HepG2 (cell line): ENCODE measurements at regions not wholly inside any gene's neighbourhood (a gene's known extent, or its start where the extent isn't known, plus 50 kb on each side); places are given as distances from the start of the nearest gene placed in this dataset.

Source experiments
- ATAC-seq: fragments of 200-7000 bp; cut with Tn5 transposase; 3 replicates; pipeline ENCODE4 v1.9.1; 2020; ENCODE audit warnings: mild to moderate bottlenecking, moderate library complexity
- BruUV-seq: library from RNA; stranded (reverse); fragments of 400-500 nt; replicated peaks from 2 replicates; lab custom pipeline; 2021; lab: Mats Ljungman, UMichigan
- CTCF ChIA-PET: fragments of 300-600 bp; formaldehyde crosslinking; extraction: SDS; loops from one replicate; lab custom pipeline; 2021; ENCODE audit warnings: low total read pairs, inconsistent platforms, low intra/inter-chr PET ratio; lab: Yijun Ruan, JAX
- POLR2A ChIA-PET: fragments of 350-600 bp; sonication (Branson Sonifier 250); formaldehyde crosslinking; loops from one replicate; lab custom pipeline; 2020; ENCODE audit warnings: antibody characterized with exemption, inconsistent platforms; lab: Yijun Ruan, JAX
- DNase-seq: peaks from one replicate; pipeline ENCODE4 v3.0.0-alpha.2; 2015; ENCODE audit warnings: low spot score
- FAIRE-seq: peaks from 3 replicates; lab custom pipeline; 2011; peaks lifted over from hg19 to GRCh38; lab: Jason Lieb, UNC
- H2AFZ ChIP-seq: one replicate; pipeline ENCODE4 v1.6.1; 2011; ENCODE audit warnings: low read length, inconsistent platforms
- H3K27ac ChIP-seq: fragments of 300-600 bp; 3 replicates; pipeline ENCODE4 v1.8.0; 2011; ENCODE audit warnings: mixed run types, mild to moderate bottlenecking, mixed read lengths, low read length, inconsistent platforms; ENCODE audit not compliant: insufficient read depth; ENCODE audit errors: extremely low read length
- H3K27me3 ChIP-seq, 2 experiments: fragments of 200-600 bp in 1 of 2; 2 replicates in 1 of 2; 3 replicates in 1 of 2; pipeline versions ENCODE4 v1.6.0 to v1.8.0; 2011; ENCODE audit warnings: low read length in 2 of 2, mild to moderate bottlenecking in 2 of 2, moderate library complexity in 2 of 2, inconsistent platforms in 1 of 2; ENCODE audit not compliant: insufficient read depth in 2 of 2, control insufficient read depth in 1 of 2
- H3K36me3 ChIP-seq, 2 experiments: fragments of 200-600 bp in 1 of 2; replicated peaks in 1 of 2; 2 replicates in 1 of 2; 3 replicates in 1 of 2; pipeline versions ENCODE4 v1.5.1 to v1.8.0; 2011; ENCODE audit warnings: low read length in 2 of 2, inconsistent platforms in 1 of 2; ENCODE audit not compliant: insufficient read depth in 2 of 2, control insufficient read depth in 1 of 2
- H3K4me1 ChIP-seq: 2 replicates; pipeline ENCODE4 v1.5.1; 2012; ENCODE audit warnings: low read length, inconsistent platforms; ENCODE audit not compliant: insufficient read depth
- H3K4me2 ChIP-seq: 2 replicates; pipeline ENCODE4 v1.6.0; 2011; ENCODE audit warnings: low read depth, low read length, inconsistent platforms
- H3K4me3 ChIP-seq, 3 experiments: fragments of 200-600 bp in 1 of 3; sonication (generic), shearing (Covaris generic) in 1 of 3; replicated peaks in 1 of 3; 2 replicates each; pipeline ENCODE4 v1.5.1; 2011 to 2016; ENCODE audit warnings: low read length in 3 of 3, inconsistent platforms in 2 of 3, low read depth in 2 of 3, mild to moderate bottlenecking in 2 of 3, control low read depth in 1 of 3, mixed read lengths in 1 of 3; ENCODE audit not compliant: insufficient read depth in 1 of 3
- H3K79me2 ChIP-seq: one replicate; pipeline ENCODE4 v1.6.1; 2011; ENCODE audit warnings: low read length, inconsistent platforms; ENCODE audit not compliant: insufficient read depth
- H3K9ac ChIP-seq: 2 replicates; pipeline ENCODE4 v1.6.0; 2011; ENCODE audit warnings: mild to moderate bottlenecking, low read depth, low read length, inconsistent platforms; ENCODE audit not compliant: insufficient read depth
- H3K9me3 ChIP-seq: 2 replicates; pipeline ENCODE4 v1.5.1; 2012; ENCODE audit warnings: mild to moderate bottlenecking, low read length
- H4K20me1 ChIP-seq: 2 replicates; pipeline ENCODE4 v1.6.0; 2011; ENCODE audit warnings: inconsistent platforms, mild to moderate bottlenecking, low read length, moderate library complexity; ENCODE audit not compliant: insufficient read depth
- ARHGAP35 ChIP-seq: sonication (generic); formaldehyde crosslinking; IDR thresholded peaks from 2 replicates; pipeline ENCODE4 v1.9.0; 2022; ENCODE audit warnings: mild to moderate bottlenecking, inconsistent platforms, moderate library complexity, missing genetic modification reagents, borderline replicate concordance
- ELF3 ChIP-seq: IDR thresholded peaks from 2 replicates; pipeline ENCODE4 v1.6.1; 2016; ENCODE audit warnings: missing genetic modification reagents, missing compliant biosample characterization
- PTBP1 ChIP-seq: fragments of 200-400 bp; formaldehyde crosslinking; IDR thresholded peaks from 2 replicates; pipeline ENCODE4 v1.6.1; 2018; ENCODE audit warnings: low read length, low read depth; ENCODE audit not compliant: poor library complexity, severe bottlenecking
- SOX13 ChIP-seq, 3 experiments: fragments of 450-650 bp in 1 of 3; sonication (generic) in 1 of 3; formaldehyde crosslinking in 1 of 3; IDR thresholded peaks in 2 of 3; conservative IDR thresholded peaks in 1 of 3; 2 replicates each; pipeline versions ENCODE4 v1.5.0 to v1.6.1; 2016 to 2020; ENCODE audit warnings: antibody characterized with exemption in 1 of 3, mild to moderate bottlenecking in 1 of 3, missing compliant biosample characterization in 1 of 3, missing genetic modification reagents in 1 of 3, moderate library complexity in 1 of 3
- ZNF121 ChIP-seq: sonication (generic); formaldehyde crosslinking; IDR thresholded peaks from 2 replicates; pipeline ENCODE4 v1.5.0; 2020; ENCODE audit warnings: mild to moderate bottlenecking, missing genetic modification reagents
- ZNF577 ChIP-seq: sonication (generic); formaldehyde crosslinking; IDR thresholded peaks from 2 replicates; pipeline ENCODE4 v1.4.0; 2020; ENCODE audit warnings: mild to moderate bottlenecking, low read depth, missing genetic modification reagents, borderline replicate concordance
- WGBS: methylation state at CpG from one replicate; pipeline ENCODE4 v1.1.6; 2017; ENCODE audit warnings: low lambda C conversion rate; 5-methylcytosine and 5-hydroxymethylcytosine counted together
- in situ Hi-C: cut with HindIII; loops from 2 replicates; pipeline ENCODE4 v1.10.0; 2017; ENCODE audit warnings: low pct_unique_long_range_greater_than_20kb; ENCODE audit not compliant: extremely low pct_ligation_motif_present
- intact Hi-C: fragments of 100-400 bp; cut with micrococcal nuclease; formaldehyde crosslinking; loops from one replicate; pipeline ENCODE4 v1.10.0; 2022; ENCODE audit not compliant: unreplicated experiment
- TF ChIP-seq, protein P1 (sequence below): sonication (generic); formaldehyde crosslinking; IDR thresholded peaks from 2 replicates; pipeline ENCODE4 v1.4.0; 2020; ENCODE audit warnings: mild to moderate bottlenecking, missing genetic modification reagents
- TF ChIP-seq, protein P2 (sequence below), 2 experiments: sonication (generic) in 1 of 2; formaldehyde crosslinking in 1 of 2; IDR thresholded peaks; 2 replicates each; pipeline versions ENCODE4 v1.4.0 to v1.6.1; 2018 to 2020; ENCODE audit warnings: missing genetic modification reagents in 2 of 2, borderline replicate concordance in 1 of 2, low read depth in 1 of 2, mild to moderate bottlenecking in 1 of 2, missing biosample characterization in 1 of 2
- TF ChIP-seq, protein P3 (sequence below): sonication (generic); formaldehyde crosslinking; IDR thresholded peaks from 2 replicates; pipeline ENCODE4 v1.5.1; 2020; ENCODE audit warnings: missing genetic modification reagents, mild to moderate bottlenecking, borderline replicate concordance
- TF ChIP-seq, protein P4 (sequence below), 2 experiments: IDR thresholded peaks; 2 replicates each; pipeline ENCODE4 v1.6.1; 2011 to 2012; ENCODE audit warnings: low read length in 2 of 2, borderline replicate concordance in 1 of 2, low read depth in 1 of 2, mild to moderate bottlenecking in 1 of 2, moderate library complexity in 1 of 2

DNA sequence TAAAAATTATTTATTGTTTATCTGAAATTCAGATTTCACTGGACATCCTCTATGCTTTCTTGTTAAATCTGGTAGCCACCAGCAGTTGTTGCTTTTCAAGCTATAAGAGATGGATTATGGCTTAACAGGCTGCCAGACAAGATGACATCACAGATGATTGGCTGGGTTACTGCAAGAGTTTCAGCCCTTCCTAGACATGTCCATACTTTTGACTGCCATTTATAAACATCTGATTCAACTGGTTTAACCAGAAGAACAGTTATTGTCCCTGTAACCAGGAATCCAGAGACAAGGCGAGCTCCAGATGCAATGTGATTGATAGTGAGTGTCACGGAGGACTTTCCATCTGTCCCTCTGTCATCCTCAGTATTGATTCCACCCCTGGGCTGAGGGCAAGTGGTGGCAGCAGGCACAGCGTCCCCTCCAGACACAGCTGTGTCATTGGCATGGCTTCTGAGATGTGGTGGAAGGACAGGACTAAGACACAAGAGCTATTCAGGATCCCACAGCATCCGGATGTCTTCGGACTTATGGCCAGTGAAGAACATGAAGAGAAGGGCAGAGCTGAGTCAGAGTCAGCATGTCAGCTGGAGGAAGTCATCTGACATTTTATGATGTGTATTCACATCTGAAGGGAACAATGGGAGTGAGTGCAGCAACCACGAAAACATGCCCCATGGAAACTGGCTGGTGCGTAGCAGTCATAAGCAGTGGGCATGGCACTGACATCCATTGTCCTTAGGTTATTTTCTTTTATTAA lies 284.5 kb upstream of the CDYL start (continued):
- TF ChIP-seq, protein P1, sequence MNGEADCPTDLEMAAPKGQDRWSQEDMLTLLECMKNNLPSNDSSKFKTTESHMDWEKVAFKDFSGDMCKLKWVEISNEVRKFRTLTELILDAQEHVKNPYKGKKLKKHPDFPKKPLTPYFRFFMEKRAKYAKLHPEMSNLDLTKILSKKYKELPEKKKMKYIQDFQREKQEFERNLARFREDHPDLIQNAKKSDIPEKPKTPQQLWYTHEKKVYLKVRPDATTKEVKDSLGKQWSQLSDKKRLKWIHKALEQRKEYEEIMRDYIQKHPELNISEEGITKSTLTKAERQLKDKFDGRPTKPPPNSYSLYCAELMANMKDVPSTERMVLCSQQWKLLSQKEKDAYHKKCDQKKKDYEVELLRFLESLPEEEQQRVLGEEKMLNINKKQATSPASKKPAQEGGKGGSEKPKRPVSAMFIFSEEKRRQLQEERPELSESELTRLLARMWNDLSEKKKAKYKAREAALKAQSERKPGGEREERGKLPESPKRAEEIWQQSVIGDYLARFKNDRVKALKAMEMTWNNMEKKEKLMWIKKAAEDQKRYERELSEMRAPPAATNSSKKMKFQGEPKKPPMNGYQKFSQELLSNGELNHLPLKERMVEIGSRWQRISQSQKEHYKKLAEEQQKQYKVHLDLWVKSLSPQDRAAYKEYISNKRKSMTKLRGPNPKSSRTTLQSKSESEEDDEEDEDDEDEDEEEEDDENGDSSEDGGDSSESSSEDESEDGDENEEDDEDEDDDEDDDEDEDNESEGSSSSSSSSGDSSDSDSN (CRISPR knock-in tag) = no peak
- TF ChIP-seq, all 625 proteins: peak for 0

DNA sequence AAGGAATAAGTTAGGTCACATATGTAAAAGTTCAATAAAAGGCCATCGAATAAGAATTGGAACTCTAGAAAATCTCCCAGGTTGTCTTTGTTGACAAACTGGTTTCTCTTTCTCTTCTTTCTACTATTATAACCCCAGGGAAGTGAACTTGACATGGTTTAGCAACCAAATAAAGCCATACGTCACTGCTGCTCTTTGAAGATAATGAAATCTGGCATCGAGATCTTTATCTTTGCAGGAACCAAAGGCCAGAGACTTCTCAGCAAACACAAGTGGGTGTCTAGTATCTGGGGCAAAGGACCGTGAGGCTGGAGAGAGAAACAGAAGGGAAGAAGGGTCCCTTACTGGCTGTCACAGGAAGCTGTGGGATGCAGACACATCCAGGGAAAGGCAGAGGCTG lies 286.7 kb upstream of the CDYL start:
- Histone ChIP-seq H3K9ac (no peak overlapping the region), H3K27ac (no peak overlapping the region), H4K20me1 (no peaks in the 10 kb centered on the region), H3K79me2 (no peaks in the 10 kb centered on the region), H3K4me1 (no peaks in the 10 kb centered on the region), H3K9me3 (peaks cover 25% of the 10 kb centered on the region), H3K4me3 (no peak overlapping the region), H3K4me2 (no peak overlapping the region), H3K27me3 (peaks cover 0 to 7% of the 10 kb centered on the region in 2 experiments; a peak in 1 of 5 replicates), H3K36me3 (no peaks in the 10 kb centered on the region), H2AFZ (no peak overlapping the region)
- no peak for DNase-seq
- ChIA-PET CTCF (no interaction called here), POLR2A (no interaction called here)
- ATAC-seq = no peak
- no TSS peak for BruUV-seq
- FAIRE-seq = no peak
- in situ Hi-C loops = no loop called here
- intact Hi-C loops = no loop called here
- 3% methylated on average over 4 of the region's 4 CpGs for WGBS
- TF ChIP-seq, protein P2, sequence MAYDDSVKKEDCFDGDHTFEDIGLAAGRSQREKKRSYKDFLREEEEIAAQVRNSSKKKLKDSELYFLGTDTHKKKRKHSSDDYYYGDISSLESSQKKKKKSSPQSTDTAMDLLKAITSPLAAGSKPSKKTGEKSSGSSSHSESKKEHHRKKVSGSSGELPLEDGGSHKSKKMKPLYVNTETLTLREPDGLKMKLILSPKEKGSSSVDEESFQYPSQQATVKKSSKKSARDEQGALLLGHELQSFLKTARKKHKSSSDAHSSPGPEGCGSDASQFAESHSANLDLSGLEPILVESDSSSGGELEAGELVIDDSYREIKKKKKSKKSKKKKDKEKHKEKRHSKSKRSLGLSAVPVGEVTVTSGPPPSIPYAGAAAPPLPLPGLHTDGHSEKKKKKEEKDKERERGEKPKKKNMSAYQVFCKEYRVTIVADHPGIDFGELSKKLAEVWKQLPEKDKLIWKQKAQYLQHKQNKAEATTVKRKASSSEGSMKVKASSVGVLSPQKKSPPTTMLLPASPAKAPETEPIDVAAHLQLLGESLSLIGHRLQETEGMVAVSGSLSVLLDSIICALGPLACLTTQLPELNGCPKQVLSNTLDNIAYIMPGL (CRISPR knock-in tag; IDR thresholded peaks at IDR 0.05; ENCODE audit: borderline replicate concordance in 1 of 2, low read depth in 1 of 2) = no peak
- TF ChIP-seq ZNF121 (CRISPR knock-in tag) (no peak), ELF3 (CRISPR knock-in tag) (no peak), PTBP1 (no peak), ARHGAP35 (CRISPR knock-in tag) (no peak), SOX13 (IDR thresholded peaks at IDR 0.05) (no peak), SOX13 (CRISPR knock-in tag; conservative IDR thresholded peaks at IDR 0.05 in 1 of 2, IDR thresholded peaks at IDR 0.05 in 1 of 2) (no peak), ZNF577 (CRISPR knock-in tag) (no peak)
- TF ChIP-seq, protein P3, sequence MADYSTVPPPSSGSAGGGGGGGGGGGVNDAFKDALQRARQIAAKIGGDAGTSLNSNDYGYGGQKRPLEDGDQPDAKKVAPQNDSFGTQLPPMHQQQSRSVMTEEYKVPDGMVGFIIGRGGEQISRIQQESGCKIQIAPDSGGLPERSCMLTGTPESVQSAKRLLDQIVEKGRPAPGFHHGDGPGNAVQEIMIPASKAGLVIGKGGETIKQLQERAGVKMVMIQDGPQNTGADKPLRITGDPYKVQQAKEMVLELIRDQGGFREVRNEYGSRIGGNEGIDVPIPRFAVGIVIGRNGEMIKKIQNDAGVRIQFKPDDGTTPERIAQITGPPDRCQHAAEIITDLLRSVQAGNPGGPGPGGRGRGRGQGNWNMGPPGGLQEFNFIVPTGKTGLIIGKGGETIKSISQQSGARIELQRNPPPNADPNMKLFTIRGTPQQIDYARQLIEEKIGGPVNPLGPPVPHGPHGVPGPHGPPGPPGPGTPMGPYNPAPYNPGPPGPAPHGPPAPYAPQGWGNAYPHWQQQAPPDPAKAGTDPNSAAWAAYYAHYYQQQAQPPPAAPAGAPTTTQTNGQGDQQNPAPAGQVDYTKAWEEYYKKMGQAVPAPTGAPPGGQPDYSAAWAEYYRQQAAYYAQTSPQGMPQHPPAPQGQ (CRISPR knock-in tag) = no peak
- TF ChIP-seq, protein P4, sequence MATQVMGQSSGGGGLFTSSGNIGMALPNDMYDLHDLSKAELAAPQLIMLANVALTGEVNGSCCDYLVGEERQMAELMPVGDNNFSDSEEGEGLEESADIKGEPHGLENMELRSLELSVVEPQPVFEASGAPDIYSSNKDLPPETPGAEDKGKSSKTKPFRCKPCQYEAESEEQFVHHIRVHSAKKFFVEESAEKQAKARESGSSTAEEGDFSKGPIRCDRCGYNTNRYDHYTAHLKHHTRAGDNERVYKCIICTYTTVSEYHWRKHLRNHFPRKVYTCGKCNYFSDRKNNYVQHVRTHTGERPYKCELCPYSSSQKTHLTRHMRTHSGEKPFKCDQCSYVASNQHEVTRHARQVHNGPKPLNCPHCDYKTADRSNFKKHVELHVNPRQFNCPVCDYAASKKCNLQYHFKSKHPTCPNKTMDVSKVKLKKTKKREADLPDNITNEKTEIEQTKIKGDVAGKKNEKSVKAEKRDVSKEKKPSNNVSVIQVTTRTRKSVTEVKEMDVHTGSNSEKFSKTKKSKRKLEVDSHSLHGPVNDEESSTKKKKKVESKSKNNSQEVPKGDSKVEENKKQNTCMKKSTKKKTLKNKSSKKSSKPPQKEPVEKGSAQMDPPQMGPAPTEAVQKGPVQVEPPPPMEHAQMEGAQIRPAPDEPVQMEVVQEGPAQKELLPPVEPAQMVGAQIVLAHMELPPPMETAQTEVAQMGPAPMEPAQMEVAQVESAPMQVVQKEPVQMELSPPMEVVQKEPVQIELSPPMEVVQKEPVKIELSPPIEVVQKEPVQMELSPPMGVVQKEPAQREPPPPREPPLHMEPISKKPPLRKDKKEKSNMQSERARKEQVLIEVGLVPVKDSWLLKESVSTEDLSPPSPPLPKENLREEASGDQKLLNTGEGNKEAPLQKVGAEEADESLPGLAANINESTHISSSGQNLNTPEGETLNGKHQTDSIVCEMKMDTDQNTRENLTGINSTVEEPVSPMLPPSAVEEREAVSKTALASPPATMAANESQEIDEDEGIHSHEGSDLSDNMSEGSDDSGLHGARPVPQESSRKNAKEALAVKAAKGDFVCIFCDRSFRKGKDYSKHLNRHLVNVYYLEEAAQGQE (IDR thresholded peaks at IDR 0.05; ENCODE audit: borderline replicate concordance in 1 of 2, low read depth in 1 of 2, low read length in 2 of 2) = no peak
